H9 (cell line): ENCODE measurements at regions not wholly inside any gene's neighbourhood (a gene's known extent, or its start where the extent isn't known, plus 50 kb on each side); places are given as distances from the start of the nearest gene placed in this dataset.

ENCODE experiments used
- DNase-seq: peaks from one replicate; pipeline ENCODE4 v3.0.0-alpha.2; 2017
- H2AFZ ChIP-seq: one replicate; pipeline ENCODE4 v1.6.1; 2013; ENCODE audit warnings: mild to moderate bottlenecking, low read length, control low read depth, moderate library complexity
- H2AK5ac ChIP-seq: 2 replicates; pipeline ENCODE4 v1.6.1; 2013; ENCODE audit warnings: low read length, control low read depth, mixed read lengths; ENCODE audit not compliant: insufficient read length
- H2BK120ac ChIP-seq: one replicate; pipeline ENCODE4 v1.6.1; 2013; ENCODE audit warnings: low read depth, mild to moderate bottlenecking, low read length, control low read depth, inconsistent platforms; ENCODE audit not compliant: poor library complexity, severe bottlenecking
- H2BK12ac ChIP-seq: 2 replicates; pipeline ENCODE4 v1.6.1; 2013; ENCODE audit warnings: low read length, control low read depth, mixed read lengths, low read depth; ENCODE audit not compliant: insufficient read length
- H2BK15ac ChIP-seq: 2 replicates; pipeline ENCODE4 v1.6.1; 2013; ENCODE audit warnings: low read depth, low read length, control low read depth
- H2BK20ac ChIP-seq: one replicate; pipeline ENCODE4 v1.6.1; 2013; ENCODE audit warnings: low read depth, mild to moderate bottlenecking, low read length, control low read depth, inconsistent platforms; ENCODE audit not compliant: poor library complexity, severe bottlenecking
- H2BK5ac ChIP-seq: 2 replicates; pipeline ENCODE4 v1.6.1; 2013; ENCODE audit warnings: low read length, control low read depth, mixed read lengths; ENCODE audit not compliant: insufficient read length
- H3K14ac ChIP-seq: 2 replicates; pipeline ENCODE4 v1.6.1; 2013; ENCODE audit warnings: low read length, control low read depth; ENCODE audit not compliant: insufficient read depth
- H3K18ac ChIP-seq: 2 replicates; pipeline ENCODE4 v1.6.1; 2013; ENCODE audit warnings: low read depth, mild to moderate bottlenecking, mixed read lengths, low read length, control low read depth; ENCODE audit not compliant: insufficient read length
- H3K23ac ChIP-seq: 2 replicates; pipeline ENCODE4 v1.6.1; 2013; ENCODE audit warnings: low read length, control low read depth, mixed read lengths, low read depth; ENCODE audit not compliant: insufficient read length
- H3K23me2 ChIP-seq: 2 replicates; pipeline ENCODE4 v1.6.1; 2013; ENCODE audit warnings: low read depth, mild to moderate bottlenecking, mixed read lengths, low read length, control low read depth; ENCODE audit not compliant: insufficient read length, poor library complexity, severe bottlenecking
- H3K27ac ChIP-seq: 2 replicates; pipeline ENCODE4 v1.5.1; 2013; ENCODE audit warnings: low read length, control low read depth, mixed read lengths, low read depth; ENCODE audit not compliant: insufficient read length
- H3K27me3 ChIP-seq: 2 replicates; pipeline ENCODE4 v1.6.1; 2013; ENCODE audit warnings: low read length, control low read depth, inconsistent platforms; ENCODE audit not compliant: insufficient read depth
- H3K4ac ChIP-seq: 2 replicates; pipeline ENCODE4 v1.6.1; 2013; ENCODE audit warnings: low read depth, mild to moderate bottlenecking, control low read depth, inconsistent platforms, low read length, moderate library complexity
- H3K4me1 ChIP-seq: 2 replicates; pipeline ENCODE4 v1.6.1; 2013; ENCODE audit warnings: low read length, control low read depth, inconsistent platforms; ENCODE audit not compliant: insufficient read depth
- H3K4me2 ChIP-seq: 2 replicates; pipeline ENCODE4 v1.6.1; 2013; ENCODE audit warnings: low read length, control low read depth, mixed read lengths; ENCODE audit not compliant: insufficient read length, insufficient read depth
- H3K56ac ChIP-seq: 2 replicates; pipeline ENCODE4 v1.6.1; 2013; ENCODE audit warnings: low read depth, mild to moderate bottlenecking, mixed read lengths, low read length, control low read depth; ENCODE audit not compliant: insufficient read length
- H3K79me1 ChIP-seq: 2 replicates; pipeline ENCODE4 v1.6.1; 2013; ENCODE audit warnings: low read depth, mild to moderate bottlenecking, moderate library complexity, low read length, control low read depth, inconsistent platforms; ENCODE audit not compliant: insufficient read depth, poor library complexity, severe bottlenecking
- H3K79me2 ChIP-seq: 2 replicates; pipeline ENCODE4 v1.6.1; 2013; ENCODE audit warnings: low read length, control low read depth, inconsistent platforms; ENCODE audit not compliant: insufficient read depth
- H3K9ac ChIP-seq: 2 replicates; pipeline ENCODE4 v1.6.1; 2013; ENCODE audit warnings: low read length, control low read depth, mixed read lengths; ENCODE audit not compliant: insufficient read length; ENCODE audit errors: extremely low read depth
- H3K9me3 ChIP-seq: one replicate; pipeline ENCODE4 v1.6.1; 2013; ENCODE audit warnings: low read depth, low read length, inconsistent platforms; ENCODE audit not compliant: control insufficient read depth
- H3T11ph ChIP-seq: one replicate; pipeline ENCODE4 v1.6.1; 2013; ENCODE audit warnings: mild to moderate bottlenecking, low read length, control low read depth, inconsistent platforms
- H4K20me1 ChIP-seq: one replicate; pipeline ENCODE4 v1.6.1; 2013; ENCODE audit not compliant: control insufficient read depth, insufficient read length, insufficient read depth
- H4K5ac ChIP-seq: 2 replicates; pipeline ENCODE4 v1.6.1; 2013; ENCODE audit warnings: low read depth, mild to moderate bottlenecking, mixed read lengths, low read length, control low read depth; ENCODE audit not compliant: insufficient read length
- H4K8ac ChIP-seq: replicated peaks from 2 replicates; pipeline ENCODE4 v1.6.1; 2013; ENCODE audit warnings: low read length, control low read depth, mixed read lengths, low read depth; ENCODE audit not compliant: insufficient read length
- H4K91ac ChIP-seq: 2 replicates; pipeline ENCODE4 v1.6.1; 2013; ENCODE audit warnings: low read depth, mild to moderate bottlenecking, moderate library complexity, mixed read lengths, low read length, control low read depth; ENCODE audit not compliant: insufficient read length
- H3K27ac Mint-ChIP-seq, 3 experiments: 2 replicates in 2 of 3; 3 replicates in 1 of 3; pipeline ENCODE4 v1.8.0; 2020 to 2021; ENCODE audit warnings: mixed read lengths in 3 of 3, mild to moderate bottlenecking in 1 of 3, moderate library complexity in 1 of 3
- H3K27me3 Mint-ChIP-seq: 2 replicates; pipeline ENCODE4 v1.8.0; 2021; ENCODE audit warnings: low read depth, mild to moderate bottlenecking, moderate library complexity, mixed read lengths
- H3K36me3 Mint-ChIP-seq, 3 experiments: 2 replicates in 2 of 3; 3 replicates in 1 of 3; pipeline ENCODE4 v1.8.0; 2020 to 2021; ENCODE audit warnings: low read depth in 3 of 3, mixed read lengths in 3 of 3; ENCODE audit not compliant: insufficient read depth in 1 of 3
- H3K4me1 Mint-ChIP-seq, 2 experiments: 2 replicates each; pipeline ENCODE4 v1.8.0; 2020; ENCODE audit warnings: mixed read lengths in 2 of 2
- H3K4me3 Mint-ChIP-seq, 2 experiments: 2 replicates in 1 of 2; 3 replicates in 1 of 2; pipeline ENCODE4 v1.8.0; 2020 to 2021; ENCODE audit warnings: mild to moderate bottlenecking in 2 of 2, mixed read lengths in 2 of 2, moderate library complexity in 1 of 2
- H3K9me3 Mint-ChIP-seq, 2 experiments: 2 replicates in 1 of 2; 3 replicates in 1 of 2; pipeline ENCODE4 v1.8.0; 2020; ENCODE audit warnings: mild to moderate bottlenecking in 2 of 2, mixed read lengths in 2 of 2, moderate library complexity in 1 of 2
- WGBS: extraction: QIAGEN DNeasy Blood & Tissue Kit; methylation state at CpG from one replicate; pipeline ENCODE4 v1.1.7; 2013; ENCODE audit warnings: missing lambda C conversion rate, low lambda C conversion rate, mixed read lengths; ENCODE audit not compliant: insufficient read length; ENCODE audit errors: extremely low coverage; 5-methylcytosine and 5-hydroxymethylcytosine counted together
- TF ChIP-seq, protein P1 (sequence below): fragments of 200-600 bp; sonication (generic); conservative IDR thresholded peaks from 3 replicates; pipeline ENCODE4 v1.8.0; 2021; ENCODE audit warnings: antibody characterized with exemption, mild to moderate bottlenecking

DNA sequence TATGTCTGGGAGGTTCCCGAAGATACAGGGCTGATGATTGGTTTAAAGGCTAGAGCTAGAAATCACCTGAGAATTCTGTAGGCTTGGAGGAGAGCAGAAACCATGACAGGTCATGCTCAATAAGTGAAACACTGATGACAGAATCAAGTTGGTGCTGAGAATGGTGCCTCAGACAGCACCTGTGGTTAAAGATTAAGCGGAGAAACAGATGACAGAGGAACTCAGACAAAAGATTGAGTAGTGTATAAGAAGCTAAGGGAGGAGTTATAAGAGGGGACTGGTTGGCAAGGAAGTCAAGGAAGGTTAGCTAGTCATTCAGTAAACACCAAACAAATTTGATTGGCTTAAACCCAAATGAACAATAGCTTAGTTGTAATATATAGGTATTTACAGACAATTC lies 385.4 kb upstream of the CNKSR2 start:
- H3K56ac ChIP-seq: no peak overlapping the region
- WGBS: no CpG with 5 or more reads among the region's 2 CpGs

More for the DNA sequence above, 385.4 kb upstream of the CNKSR2 start:
- Histone ChIP-seq H3K27me3 (no peaks in the 10 kb centered on the region), H3K4me2 (no peak overlapping the region), H4K20me1 (no peaks in the 10 kb centered on the region), H3K14ac (no peak overlapping the region), H2BK12ac (no peak overlapping the region), H2BK20ac (no peak overlapping the region), H2BK15ac (no peak overlapping the region), H2AFZ (no peak overlapping the region), H4K91ac (no peak overlapping the region), H3K4me1 (no peaks in the 10 kb centered on the region), H3K23me2 (no peaks in the 10 kb centered on the region), H3K79me2 (no peaks in the 10 kb centered on the region), H3T11ph (no peak overlapping the region), H2BK5ac (no peak overlapping the region), H4K8ac (no peak overlapping the region), H3K79me1 (no peaks in the 10 kb centered on the region), H4K5ac (no peak overlapping the region), H3K9ac (no peak overlapping the region), H2BK120ac (no peak overlapping the region), H3K23ac (no peak overlapping the region), H3K9me3 (peaks cover 18% of the 10 kb centered on the region), H3K27ac (no peak overlapping the region), H3K4ac (no peak overlapping the region), H3K18ac (no peak overlapping the region), H2AK5ac (no peak overlapping the region)
- TF ChIP-seq, protein P1, sequence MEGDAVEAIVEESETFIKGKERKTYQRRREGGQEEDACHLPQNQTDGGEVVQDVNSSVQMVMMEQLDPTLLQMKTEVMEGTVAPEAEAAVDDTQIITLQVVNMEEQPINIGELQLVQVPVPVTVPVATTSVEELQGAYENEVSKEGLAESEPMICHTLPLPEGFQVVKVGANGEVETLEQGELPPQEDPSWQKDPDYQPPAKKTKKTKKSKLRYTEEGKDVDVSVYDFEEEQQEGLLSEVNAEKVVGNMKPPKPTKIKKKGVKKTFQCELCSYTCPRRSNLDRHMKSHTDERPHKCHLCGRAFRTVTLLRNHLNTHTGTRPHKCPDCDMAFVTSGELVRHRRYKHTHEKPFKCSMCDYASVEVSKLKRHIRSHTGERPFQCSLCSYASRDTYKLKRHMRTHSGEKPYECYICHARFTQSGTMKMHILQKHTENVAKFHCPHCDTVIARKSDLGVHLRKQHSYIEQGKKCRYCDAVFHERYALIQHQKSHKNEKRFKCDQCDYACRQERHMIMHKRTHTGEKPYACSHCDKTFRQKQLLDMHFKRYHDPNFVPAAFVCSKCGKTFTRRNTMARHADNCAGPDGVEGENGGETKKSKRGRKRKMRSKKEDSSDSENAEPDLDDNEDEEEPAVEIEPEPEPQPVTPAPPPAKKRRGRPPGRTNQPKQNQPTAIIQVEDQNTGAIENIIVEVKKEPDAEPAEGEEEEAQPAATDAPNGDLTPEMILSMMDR: no peak
- H3K36me3 Mint-ChIP-seq: peaks cover 12 to 56% (median 16%) of the 10 kb centered on the region in 3 experiments
- H3K4me3 Mint-ChIP-seq: no peak overlapping the region
- no peak for DNase-seq
- no peak overlapping the region for H3K27ac Mint-ChIP-seq
- peaks cover 35 to 64% of the 10 kb centered on the region in 2 experiments for H3K9me3 Mint-ChIP-seq
- H3K27me3 Mint-ChIP-seq: peaks cover 9% of the 10 kb centered on the region
- H3K4me1 Mint-ChIP-seq: peaks cover 8 to 12% of the 10 kb centered on the region in 2 experiments
